ENCODE measurements at regions not wholly inside any gene's neighbourhood (a gene's known extent, or its start where the extent isn't known, plus 50 kb on each side); places are given as distances from the start of the nearest gene placed in this dataset.
"Not testable (repeated sequence)": the region's sequence is repeated elsewhere in the genome, so short reads cannot be mapped to it uniquely, and the experiment has no call there.

DNA sequence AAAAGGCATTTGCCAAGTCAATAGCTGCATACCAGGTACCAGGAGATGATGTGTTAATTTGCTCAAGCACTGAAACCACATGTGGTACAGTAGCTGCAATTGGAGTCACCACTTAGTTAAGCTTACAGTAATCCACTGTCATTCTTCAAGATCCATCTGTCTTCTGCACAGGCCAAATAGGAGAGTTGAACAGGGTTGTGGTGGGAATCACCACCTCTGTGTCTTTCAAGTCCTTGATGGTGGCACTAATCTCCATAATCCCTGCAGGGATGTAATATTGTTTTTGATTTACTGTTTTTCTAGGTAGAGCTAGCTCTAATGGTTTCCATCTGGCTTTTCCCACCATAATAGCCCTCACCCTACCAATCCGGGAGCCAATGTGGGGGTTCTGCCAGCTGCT lies 91.9 kb downstream of the FCRL5 start:
- H3K4me1 Mint-ChIP-seq (ENCODE audit: low read depth in 2 of 2) = no peaks in the 10 kb centered on the region
- H3K27me3 Mint-ChIP-seq = peaks cover 7 to 8% of the 10 kb centered on the region in 2 donors
- H3K36me3 Mint-ChIP-seq = no peaks in the 10 kb centered on the region
- no peak overlapping the region for H3K4me3 Mint-ChIP-seq
- DNase-seq (ENCODE audit: low spot score) (no peak), ATAC-seq (no peak)
- H3K27ac Mint-ChIP-seq = no peak overlapping the region
- no peaks in the 10 kb centered on the region for H3K9me3 Mint-ChIP-seq

DNA sequence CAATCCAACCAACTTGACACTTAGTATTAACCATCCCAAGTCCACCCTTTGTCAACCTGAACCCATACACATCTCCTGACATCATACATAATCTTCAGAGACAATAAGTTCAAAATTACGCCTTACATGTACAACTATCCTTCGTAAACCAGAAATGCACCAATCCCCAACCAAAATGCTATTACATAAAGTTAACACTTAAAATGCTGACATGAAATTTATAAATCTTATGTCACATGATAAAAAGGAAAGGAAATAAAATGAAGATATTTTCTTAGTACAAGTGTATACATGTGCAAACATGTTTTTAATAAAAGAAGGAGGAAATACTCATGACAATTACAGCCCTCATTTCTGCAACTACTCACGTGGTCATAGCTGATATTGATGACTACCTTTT lies 95.0 kb downstream of the FCRL5 start:
- DNase-seq (ENCODE audit: low spot score) = no peak
- Mint-ChIP-seq H3K27me3 (peaks cover 7 to 8% of the 10 kb centered on the region in 2 donors), H3K36me3 (no peaks in the 10 kb centered on the region), H3K4me3 (no peak overlapping the region), H3K27ac (no peak overlapping the region), H3K9me3 (no peaks in the 10 kb centered on the region), H3K4me1 (ENCODE audit: low read depth in 2 of 2) (no peaks in the 10 kb centered on the region)
- no peak for ATAC-seq

DNA sequence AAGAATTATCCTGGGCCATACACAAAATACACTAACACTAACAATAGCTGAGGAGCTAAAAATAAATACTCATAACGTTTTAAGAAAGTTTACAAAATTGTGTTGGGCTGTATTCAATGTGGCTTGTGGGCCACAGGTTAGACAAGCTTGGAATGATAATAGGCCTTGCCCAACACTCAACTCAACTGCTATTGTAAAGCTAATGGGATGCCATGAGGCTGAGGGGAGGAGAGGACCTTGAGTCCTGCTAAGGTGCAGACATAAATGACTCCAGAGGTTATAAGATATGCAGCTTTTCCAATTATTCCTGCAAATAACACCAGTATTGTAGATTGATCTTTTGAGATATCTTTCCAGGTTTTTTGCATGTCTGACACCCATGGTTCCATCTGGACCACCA lies 97.0 kb downstream of the FCRL5 start:
- ATAC-seq (no peak), DNase-seq (ENCODE audit: low spot score) (no peak)
- no peaks in the 10 kb centered on the region for H3K4me1 Mint-ChIP-seq (ENCODE audit: low read depth in 2 of 2)
- H3K4me3 Mint-ChIP-seq = no peak overlapping the region
- H3K36me3 Mint-ChIP-seq = no peaks in the 10 kb centered on the region
- H3K27me3 Mint-ChIP-seq = peaks cover 7 to 8% of the 10 kb centered on the region in 2 donors
- no peak overlapping the region for H3K27ac Mint-ChIP-seq
- no peaks in the 10 kb centered on the region for H3K9me3 Mint-ChIP-seq

DNA sequence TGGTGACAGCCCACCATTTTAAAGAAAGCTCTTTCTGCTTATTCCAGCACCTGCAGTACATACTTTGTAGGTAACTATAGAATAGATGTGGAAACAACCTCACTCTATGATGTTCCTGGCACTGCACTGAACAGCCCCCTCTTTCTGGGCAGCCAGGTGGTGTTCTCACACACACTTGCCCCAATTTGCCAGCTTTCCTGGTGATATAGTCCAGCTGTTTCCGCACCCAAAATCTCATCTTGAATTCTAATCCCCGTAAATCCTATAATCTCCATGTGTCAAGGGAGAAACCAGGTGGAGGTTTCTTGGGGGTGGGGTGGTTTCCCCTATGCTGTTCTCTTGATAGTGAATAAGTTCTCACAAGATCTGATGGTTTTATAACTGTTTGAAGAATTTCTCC lies 102.2 kb downstream of the FCRL5 start:
- H3K36me3 Mint-ChIP-seq = no peaks in the 10 kb centered on the region
- H3K27me3 Mint-ChIP-seq = peaks cover 0 to 1% of the 10 kb centered on the region in 2 donors
- no peak overlapping the region for H3K4me3 Mint-ChIP-seq
- no peak overlapping the region for H3K27ac Mint-ChIP-seq
- H3K4me1 Mint-ChIP-seq (ENCODE audit: low read depth in 2 of 2) = no peaks in the 10 kb centered on the region
- H3K9me3 Mint-ChIP-seq = no peaks in the 10 kb centered on the region
- no peak for ATAC-seq
- DNase-seq (ENCODE audit: low spot score) = no peak

DNA sequence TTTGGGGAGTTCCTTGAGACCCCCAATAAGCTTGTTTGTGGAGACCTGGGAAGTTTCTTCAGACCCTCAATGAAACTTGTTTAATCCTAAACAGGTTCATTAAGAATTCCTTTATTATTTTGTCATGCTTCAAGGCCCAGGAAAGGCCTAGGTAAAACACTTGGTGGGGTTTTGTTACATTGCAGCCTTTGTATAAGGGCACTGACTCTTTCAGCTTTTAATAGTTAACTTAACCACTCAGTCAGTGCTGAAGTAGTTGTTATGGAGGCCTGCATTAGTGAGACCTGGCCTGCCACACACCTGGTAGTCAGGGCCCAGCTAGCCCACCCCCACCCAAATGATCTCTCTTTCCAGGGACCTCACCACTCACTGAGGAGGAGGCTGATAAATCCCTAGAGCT lies 103.7 kb downstream of the FCRL5 start:
- no peaks in the 10 kb centered on the region for H3K4me1 Mint-ChIP-seq (ENCODE audit: low read depth in 2 of 2)
- DNase-seq (ENCODE audit: low spot score) = no peak
- no peaks in the 10 kb centered on the region for H3K27me3 Mint-ChIP-seq
- no peaks in the 10 kb centered on the region for H3K9me3 Mint-ChIP-seq
- H3K4me3 Mint-ChIP-seq = no peak overlapping the region
- H3K36me3 Mint-ChIP-seq = no peaks in the 10 kb centered on the region
- no peak overlapping the region for H3K27ac Mint-ChIP-seq
- ATAC-seq = no peak

DNA sequence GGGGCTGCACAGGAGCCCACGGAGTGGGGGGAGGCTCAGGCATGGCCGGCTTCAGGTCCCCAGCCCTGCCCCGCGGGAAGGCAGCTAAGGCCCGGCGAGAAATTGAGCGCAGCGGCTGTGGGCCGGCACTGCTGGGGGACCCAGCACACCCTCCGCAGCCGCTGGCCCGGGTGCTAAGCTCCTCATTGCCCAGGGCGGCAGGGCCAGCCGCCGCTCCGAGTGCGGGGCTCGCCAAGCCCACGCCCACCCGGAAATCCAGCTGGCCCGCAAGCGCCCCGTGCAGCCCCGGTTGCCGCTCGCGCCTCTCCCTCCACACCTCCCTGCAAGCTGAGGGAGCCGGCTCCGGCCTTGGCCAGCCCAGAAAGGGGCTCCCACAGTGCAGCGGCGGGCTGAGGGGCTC lies 106.0 kb downstream of the FCRL5 start:
- H3K27ac Mint-ChIP-seq; H3K4me1 Mint-ChIP-seq (ENCODE audit: low read depth in 2 of 2); ATAC-seq; H3K4me3 Mint-ChIP-seq; DNase-seq (ENCODE audit: low spot score); H3K36me3 Mint-ChIP-seq; H3K9me3 Mint-ChIP-seq; H3K27me3 Mint-ChIP-seq: not testable (repeated sequence)

DNA sequence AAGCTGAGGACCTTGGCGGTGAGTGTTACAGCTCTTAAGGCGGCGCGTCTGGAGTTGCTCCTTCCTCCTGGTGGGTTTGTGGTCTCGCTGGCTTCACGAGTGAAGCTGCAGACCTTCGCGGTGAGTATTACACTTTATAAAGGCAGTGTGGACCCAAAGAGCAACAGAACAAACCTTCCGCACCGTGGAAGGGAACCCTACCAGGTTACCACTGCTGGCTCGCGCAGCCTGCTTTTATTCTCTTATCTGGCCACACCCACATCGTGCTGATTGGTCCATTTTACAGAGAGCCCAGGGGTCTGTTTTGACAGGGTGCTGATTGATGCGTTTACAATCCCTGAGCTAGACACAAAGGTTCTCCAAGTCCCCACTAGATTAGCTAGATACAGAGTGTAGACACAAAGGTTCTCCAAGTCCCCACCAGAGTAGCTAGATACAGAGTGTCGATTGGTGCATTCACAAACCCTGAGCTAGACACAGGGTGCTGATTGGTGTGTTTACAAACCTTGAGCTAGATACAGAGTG lies 106.6 kb downstream of the FCRL5 start:
- not testable (repeated sequence) for H3K4me1 Mint-ChIP-seq (ENCODE audit: low read depth in 2 of 2); H3K4me3 Mint-ChIP-seq; H3K36me3 Mint-ChIP-seq

DNA sequence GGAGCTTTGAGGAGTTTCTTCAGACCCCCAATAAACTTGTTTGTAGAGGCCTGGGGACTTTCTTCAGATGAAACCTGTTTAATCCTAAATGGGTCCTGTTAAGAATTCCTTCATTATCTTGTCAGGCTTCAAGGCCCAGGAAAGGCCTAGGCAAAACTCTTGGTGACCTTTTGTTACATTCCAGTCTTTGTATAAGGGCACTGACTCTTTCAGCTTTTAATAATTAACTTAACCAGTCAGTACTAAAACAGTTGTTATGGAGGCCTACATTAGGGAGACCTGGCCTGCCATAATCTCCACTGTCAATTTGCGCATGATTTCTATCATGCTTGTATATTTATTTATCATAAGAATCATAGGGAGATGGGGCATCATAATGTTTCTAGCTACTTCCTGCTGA lies 110.2 kb downstream of the FCRL5 start:
- H3K4me1 Mint-ChIP-seq (ENCODE audit: low read depth in 2 of 2) = peaks cover 7% of the 10 kb centered on the region in 2 donors
- DNase-seq (ENCODE audit: low spot score) (no peak), ATAC-seq (no peak)
- no peaks in the 10 kb centered on the region for H3K36me3 Mint-ChIP-seq
- no peak overlapping the region for H3K27ac Mint-ChIP-seq
- no peak overlapping the region for H3K4me3 Mint-ChIP-seq
- H3K9me3 Mint-ChIP-seq = no peaks in the 10 kb centered on the region
- H3K27me3 Mint-ChIP-seq = peaks cover 0 to 7% of the 10 kb centered on the region in 2 donors

More for the DNA sequence above, 106.6 kb downstream of the FCRL5 start:
- DNase-seq (ENCODE audit: low spot score); H3K27ac Mint-ChIP-seq; H3K27me3 Mint-ChIP-seq; ATAC-seq; H3K9me3 Mint-ChIP-seq: not testable (repeated sequence)

DNA sequence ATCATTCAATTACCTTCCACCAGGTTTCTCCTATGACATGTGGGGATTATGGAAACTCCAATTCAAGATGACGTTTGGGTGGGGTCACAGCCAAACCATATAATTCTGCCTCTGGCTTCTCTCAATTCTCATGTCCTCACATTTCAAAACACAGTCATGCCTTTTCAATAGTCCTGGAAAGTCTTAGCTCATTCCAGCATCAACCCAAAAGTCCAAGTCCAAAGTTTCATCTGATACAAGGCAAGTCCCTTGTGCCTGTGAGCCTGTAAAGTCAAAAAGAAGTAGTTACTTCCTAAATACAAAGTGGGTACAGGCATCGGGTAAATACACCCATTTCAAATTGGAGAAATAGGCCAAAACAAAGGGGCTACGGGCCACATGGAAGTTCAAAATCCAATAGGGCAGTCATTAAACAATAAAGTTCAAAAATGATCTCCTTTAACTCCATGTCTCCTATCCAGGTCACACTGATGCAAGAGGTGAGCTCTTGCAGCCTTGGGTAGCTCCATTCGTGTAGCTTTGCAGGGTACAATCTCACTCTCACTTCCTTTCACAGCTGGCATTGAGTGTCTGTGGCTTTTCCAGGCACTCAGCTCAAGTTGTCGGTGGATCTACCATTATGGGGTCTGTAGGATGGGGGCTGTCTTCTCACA lies 112.9 kb downstream of the FCRL5 start:
- H3K4me1 Mint-ChIP-seq (ENCODE audit: low read depth in 2 of 2) = peaks cover 7% of the 10 kb centered on the region in 2 donors
- H3K36me3 Mint-ChIP-seq = no peaks in the 10 kb centered on the region
- peaks cover 1 to 17% of the 10 kb centered on the region in 2 donors for H3K27me3 Mint-ChIP-seq
- no peak for DNase-seq (ENCODE audit: low spot score)
- no peak overlapping the region for H3K4me3 Mint-ChIP-seq
- H3K9me3 Mint-ChIP-seq = no peaks in the 10 kb centered on the region
- ATAC-seq = no peak
- H3K27ac Mint-ChIP-seq = no peak overlapping the region

DNA sequence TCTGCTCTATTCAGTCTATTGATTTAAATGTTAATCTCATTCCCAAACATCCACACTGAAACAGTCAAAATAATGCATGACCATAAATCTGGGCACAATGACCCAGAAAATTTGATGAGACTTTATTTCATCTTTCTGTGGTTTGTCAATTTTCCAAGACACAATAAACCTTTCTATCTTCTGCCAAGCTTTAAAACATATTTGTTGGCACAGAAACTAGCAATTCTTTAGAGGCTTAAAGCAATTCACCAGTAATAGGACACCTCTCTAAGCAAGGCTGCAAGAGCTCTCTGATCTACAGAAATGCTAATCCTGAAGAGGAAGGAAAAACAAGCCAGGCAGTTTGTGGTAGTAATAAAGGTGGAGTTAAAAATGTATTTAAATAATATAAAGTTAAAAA lies 113.7 kb downstream of the FCRL5 start:
- H3K4me3 Mint-ChIP-seq = no peak overlapping the region
- H3K27me3 Mint-ChIP-seq = peaks cover 8 to 26% of the 10 kb centered on the region in 2 donors
- H3K4me1 Mint-ChIP-seq (ENCODE audit: low read depth in 2 of 2) = peaks cover 7% of the 10 kb centered on the region in 2 donors
- H3K9me3 Mint-ChIP-seq = no peaks in the 10 kb centered on the region
- H3K36me3 Mint-ChIP-seq = no peaks in the 10 kb centered on the region
- ATAC-seq = no peak
- DNase-seq (ENCODE audit: low spot score) = no peak
- no peak overlapping the region for H3K27ac Mint-ChIP-seq

DNA sequence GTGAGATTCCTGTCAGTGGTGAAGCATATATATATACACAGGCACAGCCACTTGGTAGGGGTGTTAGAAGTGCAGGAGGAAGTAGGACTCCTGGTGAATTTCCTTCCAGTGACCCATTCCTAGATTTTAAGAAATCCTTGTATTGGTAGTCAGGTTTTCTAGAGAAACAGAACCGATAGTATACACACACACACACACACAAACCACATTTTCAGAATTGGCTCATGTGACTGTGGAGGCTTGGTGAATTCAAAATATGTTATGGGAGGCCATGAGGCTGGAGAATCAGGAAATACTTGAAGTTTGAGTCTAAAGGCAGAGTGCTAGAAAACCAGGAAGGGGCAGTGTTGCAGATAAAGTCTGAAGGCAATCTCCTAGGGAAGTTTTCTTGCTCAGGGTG lies 114.2 kb downstream of the FCRL5 start:
- H3K4me1 Mint-ChIP-seq (ENCODE audit: low read depth in 2 of 2) = peaks cover 7% of the 10 kb centered on the region in 2 donors
- no peaks in the 10 kb centered on the region for H3K9me3 Mint-ChIP-seq
- H3K36me3 Mint-ChIP-seq = no peaks in the 10 kb centered on the region
- ATAC-seq (no peak), DNase-seq (ENCODE audit: low spot score) (no peak)
- peaks cover 10 to 28% of the 10 kb centered on the region in 2 donors for H3K27me3 Mint-ChIP-seq
- no peak overlapping the region for H3K4me3 Mint-ChIP-seq
- H3K27ac Mint-ChIP-seq = no peak overlapping the region

DNA sequence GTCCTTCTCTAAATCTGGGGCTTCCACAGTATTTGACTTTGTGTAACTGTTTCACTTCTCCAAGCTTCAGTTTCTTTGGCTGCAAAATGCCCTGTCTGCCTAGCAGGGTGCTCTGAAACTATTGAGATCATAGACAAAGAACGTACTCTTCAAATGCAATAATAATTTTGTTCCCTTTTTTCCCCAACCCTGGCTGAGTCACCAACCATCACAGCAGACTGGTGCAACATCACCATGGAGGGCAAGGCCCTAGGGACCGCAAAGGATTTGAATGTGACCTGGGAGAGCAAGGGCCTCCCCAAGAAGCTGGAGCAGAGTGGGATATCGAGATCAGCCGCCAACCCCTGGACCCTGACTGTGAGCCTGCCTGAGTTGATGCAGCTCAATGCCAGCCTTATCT lies 115.0 kb downstream of the FCRL5 start:
- H3K4me3 Mint-ChIP-seq = no peak overlapping the region
- no peaks in the 10 kb centered on the region for H3K9me3 Mint-ChIP-seq
- H3K27me3 Mint-ChIP-seq = peaks cover 10 to 28% of the 10 kb centered on the region in 2 donors
- ATAC-seq = no peak
- no peaks in the 10 kb centered on the region for H3K36me3 Mint-ChIP-seq
- H3K27ac Mint-ChIP-seq = no peak overlapping the region
- H3K4me1 Mint-ChIP-seq (ENCODE audit: low read depth in 2 of 2) = peaks cover 7% of the 10 kb centered on the region in 2 donors
- no peak for DNase-seq (ENCODE audit: low spot score)

DNA sequence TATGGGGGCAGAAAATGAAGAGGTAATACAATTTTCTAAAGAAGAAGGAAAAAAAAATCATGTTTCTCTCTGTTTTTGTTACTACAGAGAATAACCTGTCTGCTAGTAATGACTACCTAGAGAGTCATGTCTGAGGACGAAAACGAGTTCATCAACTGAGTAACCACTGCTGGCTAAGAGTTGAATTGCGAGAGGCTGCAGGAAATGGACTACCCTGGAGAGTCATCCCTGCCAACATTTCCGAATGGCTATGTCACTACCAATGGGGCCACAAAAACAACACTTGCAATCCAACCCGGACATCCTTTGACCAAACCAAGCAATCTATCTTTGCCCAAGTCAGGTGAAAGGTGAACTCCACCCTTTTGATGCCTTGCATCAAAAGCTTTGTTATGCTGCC lies 120.6 kb downstream of the FCRL5 start:
- no peaks in the 10 kb centered on the region for H3K9me3 Mint-ChIP-seq
- H3K27ac Mint-ChIP-seq = no peak overlapping the region
- no peak for ATAC-seq
- peaks cover 10 to 20% of the 10 kb centered on the region in 2 donors for H3K27me3 Mint-ChIP-seq
- no peak for DNase-seq (ENCODE audit: low spot score)
- no peaks in the 10 kb centered on the region for H3K36me3 Mint-ChIP-seq
- no peak overlapping the region for H3K4me3 Mint-ChIP-seq
- no peaks in the 10 kb centered on the region for H3K4me1 Mint-ChIP-seq (ENCODE audit: low read depth in 2 of 2)

DNA sequence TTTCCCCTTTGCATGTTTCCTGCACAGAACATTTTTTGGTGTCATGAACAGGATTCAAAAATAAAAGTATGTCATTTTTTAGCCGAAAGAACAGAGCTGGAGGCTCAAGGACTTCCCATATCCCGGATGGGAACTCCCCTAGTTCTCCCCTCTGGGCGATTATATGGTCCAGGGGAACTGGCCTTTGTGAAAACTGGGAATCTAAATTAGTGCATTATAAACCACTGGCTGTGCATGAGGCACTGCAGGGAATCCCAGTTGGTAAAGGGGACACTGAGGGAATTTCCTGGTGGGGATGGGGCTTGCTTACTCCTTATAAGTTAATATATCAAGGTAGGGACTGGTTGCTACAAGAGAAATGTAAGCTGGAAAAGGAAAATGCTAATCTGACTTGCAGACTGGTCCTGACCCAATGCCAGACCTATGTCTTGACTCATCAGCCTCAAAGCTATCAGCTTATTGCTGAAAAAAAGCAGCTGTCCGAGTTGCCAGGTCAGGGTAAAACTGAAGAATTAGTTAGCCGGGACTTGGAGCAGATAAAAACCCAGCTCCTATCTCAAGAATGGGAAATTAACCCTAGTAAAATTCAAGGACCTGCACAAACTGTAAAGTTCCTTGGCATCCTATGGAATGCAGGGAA lies 122.6 kb downstream of the FCRL5 start:
- Mint-ChIP-seq H3K9me3 (no peaks in the 10 kb centered on the region), H3K27ac (no peak overlapping the region), H3K4me3 (no peak overlapping the region), H3K36me3 (no peaks in the 10 kb centered on the region), H3K27me3 (peaks cover 10 to 20% of the 10 kb centered on the region in 2 donors), H3K4me1 (ENCODE audit: low read depth in 2 of 2) (no peaks in the 10 kb centered on the region)
- DNase-seq (ENCODE audit: low spot score) (no peak), ATAC-seq (no peak)
